ENCODE measurements at regions not wholly inside any gene's neighbourhood (a gene's known extent, or its start where the extent isn't known, plus 50 kb on each side); places are given as distances from the start of the nearest gene placed in this dataset.

DNA sequence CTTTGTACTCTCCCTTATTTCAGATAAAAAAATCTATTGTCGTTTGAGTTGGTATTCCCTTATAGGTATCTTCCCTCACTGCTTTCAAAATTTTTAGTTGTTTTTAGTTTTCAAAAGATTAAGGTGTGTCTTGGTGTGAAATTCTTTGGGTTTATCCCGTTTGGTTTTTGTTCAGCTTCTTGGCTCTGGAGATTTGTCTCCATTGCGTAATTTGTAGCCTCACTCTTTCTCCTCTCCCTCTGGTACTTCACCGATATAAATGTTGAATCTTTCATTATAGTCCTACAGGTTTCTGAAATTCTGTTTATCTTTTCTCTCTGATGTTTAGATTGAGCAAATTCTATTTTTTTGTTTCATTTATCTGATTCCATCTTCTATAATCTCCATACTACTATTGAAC lies 113.8 kb upstream of the HS6ST1 start:
- BruUV-seq (replicated peaks) = no TSS peak
- ChIA-PET CTCF (no interaction called here), POLR2A (ENCODE audit: low non-redundant PET) (no interaction called here)
- no peaks in the 10 kb centered on the region for H3K27me3 ChIP-seq (replicated peaks; ENCODE audit: insufficient read depth, low read depth, low read length, poor library complexity)
- H3K9me3 ChIP-seq (ENCODE audit: low read depth, low read length, poor library complexity, severe bottlenecking) = peaks cover 3% of the 10 kb centered on the region
- H3K4me1 ChIP-seq (ENCODE audit: insufficient read depth, low read length, poor library complexity, severe bottlenecking) = no peaks in the 10 kb centered on the region
- no peak overlapping the region for H3K4me3 ChIP-seq (ENCODE audit: low read depth, low read length, poor library complexity, severe bottlenecking)
- intact Hi-C loops (cut with micrococcal nuclease; ENCODE audit: unreplicated experiment) = no loop called here
- H3K27ac ChIP-seq (ENCODE audit: low read depth, low read length, poor library complexity, severe bottlenecking) = no peak overlapping the region
- no peak for TF ChIP-seq EZH2 (IDR thresholded peaks at IDR 0.05; ENCODE audit: borderline replicate concordance, low read depth, low read length, poor library complexity, severe bottlenecking)
- TF ChIP-seq, protein P1, sequence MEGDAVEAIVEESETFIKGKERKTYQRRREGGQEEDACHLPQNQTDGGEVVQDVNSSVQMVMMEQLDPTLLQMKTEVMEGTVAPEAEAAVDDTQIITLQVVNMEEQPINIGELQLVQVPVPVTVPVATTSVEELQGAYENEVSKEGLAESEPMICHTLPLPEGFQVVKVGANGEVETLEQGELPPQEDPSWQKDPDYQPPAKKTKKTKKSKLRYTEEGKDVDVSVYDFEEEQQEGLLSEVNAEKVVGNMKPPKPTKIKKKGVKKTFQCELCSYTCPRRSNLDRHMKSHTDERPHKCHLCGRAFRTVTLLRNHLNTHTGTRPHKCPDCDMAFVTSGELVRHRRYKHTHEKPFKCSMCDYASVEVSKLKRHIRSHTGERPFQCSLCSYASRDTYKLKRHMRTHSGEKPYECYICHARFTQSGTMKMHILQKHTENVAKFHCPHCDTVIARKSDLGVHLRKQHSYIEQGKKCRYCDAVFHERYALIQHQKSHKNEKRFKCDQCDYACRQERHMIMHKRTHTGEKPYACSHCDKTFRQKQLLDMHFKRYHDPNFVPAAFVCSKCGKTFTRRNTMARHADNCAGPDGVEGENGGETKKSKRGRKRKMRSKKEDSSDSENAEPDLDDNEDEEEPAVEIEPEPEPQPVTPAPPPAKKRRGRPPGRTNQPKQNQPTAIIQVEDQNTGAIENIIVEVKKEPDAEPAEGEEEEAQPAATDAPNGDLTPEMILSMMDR (conservative IDR thresholded peaks at IDR 0.05; ENCODE audit: low read depth, low read length) = no peak
- H3K36me3 ChIP-seq (ENCODE audit: insufficient read depth, low read length, poor library complexity, severe bottlenecking) = no peaks in the 10 kb centered on the region
- DNase-seq (ENCODE audit: low spot score) = no peak

DNA sequence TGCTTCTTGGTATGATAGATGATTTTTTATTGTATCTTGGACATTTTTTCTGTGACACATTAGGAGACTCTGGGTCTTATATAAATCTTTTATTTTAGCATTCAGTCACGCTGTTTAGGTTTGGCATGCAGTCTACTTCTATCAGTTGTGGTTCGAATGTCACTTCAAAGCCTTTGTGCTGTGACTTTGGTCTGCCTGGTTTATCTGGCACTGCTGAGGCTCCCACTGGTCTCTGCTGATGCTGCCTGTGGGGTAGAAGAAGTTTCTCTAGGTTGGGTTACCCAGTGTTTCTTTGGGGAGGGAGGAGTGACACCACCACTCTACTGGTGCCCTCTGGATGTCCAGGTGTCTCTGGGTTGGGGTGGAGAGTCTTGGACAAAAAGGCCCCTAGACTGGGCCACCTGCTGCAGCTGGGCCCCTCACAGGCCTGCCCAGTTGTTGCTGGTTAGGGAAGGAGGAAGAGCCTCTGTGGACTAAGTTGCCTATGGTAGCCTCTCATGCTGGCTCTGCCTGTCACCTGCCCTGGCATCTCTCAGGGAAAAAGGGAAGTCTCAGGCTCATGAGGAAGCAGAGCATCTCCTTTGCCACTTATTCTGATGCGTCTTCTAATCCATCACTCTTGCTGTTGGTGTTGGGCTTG lies 115.4 kb upstream of the HS6ST1 start:
- peaks cover 3% of the 10 kb centered on the region for H3K9me3 ChIP-seq (ENCODE audit: low read depth, low read length, poor library complexity, severe bottlenecking)
- H3K4me1 ChIP-seq (ENCODE audit: insufficient read depth, low read length, poor library complexity, severe bottlenecking) = no peaks in the 10 kb centered on the region
- TF ChIP-seq, protein P1 (conservative IDR thresholded peaks at IDR 0.05; ENCODE audit: low read depth, low read length) = no peak
- no peak for TF ChIP-seq EZH2 (IDR thresholded peaks at IDR 0.05; ENCODE audit: borderline replicate concordance, low read depth, low read length, poor library complexity, severe bottlenecking)
- BruUV-seq (replicated peaks) = no TSS peak
- intact Hi-C loops (cut with micrococcal nuclease; ENCODE audit: unreplicated experiment) = no loop called here
- ChIA-PET POLR2A (ENCODE audit: low non-redundant PET) (no interaction called here), CTCF (no interaction called here)
- no peak for DNase-seq (ENCODE audit: low spot score)
- H3K36me3 ChIP-seq (ENCODE audit: insufficient read depth, low read length, poor library complexity, severe bottlenecking) = no peaks in the 10 kb centered on the region
- no peak overlapping the region for H3K4me3 ChIP-seq (ENCODE audit: low read depth, low read length, poor library complexity, severe bottlenecking)
- no peak overlapping the region for H3K27ac ChIP-seq (ENCODE audit: low read depth, low read length, poor library complexity, severe bottlenecking)
- no peaks in the 10 kb centered on the region for H3K27me3 ChIP-seq (replicated peaks; ENCODE audit: insufficient read depth, low read depth, low read length, poor library complexity)

DNA sequence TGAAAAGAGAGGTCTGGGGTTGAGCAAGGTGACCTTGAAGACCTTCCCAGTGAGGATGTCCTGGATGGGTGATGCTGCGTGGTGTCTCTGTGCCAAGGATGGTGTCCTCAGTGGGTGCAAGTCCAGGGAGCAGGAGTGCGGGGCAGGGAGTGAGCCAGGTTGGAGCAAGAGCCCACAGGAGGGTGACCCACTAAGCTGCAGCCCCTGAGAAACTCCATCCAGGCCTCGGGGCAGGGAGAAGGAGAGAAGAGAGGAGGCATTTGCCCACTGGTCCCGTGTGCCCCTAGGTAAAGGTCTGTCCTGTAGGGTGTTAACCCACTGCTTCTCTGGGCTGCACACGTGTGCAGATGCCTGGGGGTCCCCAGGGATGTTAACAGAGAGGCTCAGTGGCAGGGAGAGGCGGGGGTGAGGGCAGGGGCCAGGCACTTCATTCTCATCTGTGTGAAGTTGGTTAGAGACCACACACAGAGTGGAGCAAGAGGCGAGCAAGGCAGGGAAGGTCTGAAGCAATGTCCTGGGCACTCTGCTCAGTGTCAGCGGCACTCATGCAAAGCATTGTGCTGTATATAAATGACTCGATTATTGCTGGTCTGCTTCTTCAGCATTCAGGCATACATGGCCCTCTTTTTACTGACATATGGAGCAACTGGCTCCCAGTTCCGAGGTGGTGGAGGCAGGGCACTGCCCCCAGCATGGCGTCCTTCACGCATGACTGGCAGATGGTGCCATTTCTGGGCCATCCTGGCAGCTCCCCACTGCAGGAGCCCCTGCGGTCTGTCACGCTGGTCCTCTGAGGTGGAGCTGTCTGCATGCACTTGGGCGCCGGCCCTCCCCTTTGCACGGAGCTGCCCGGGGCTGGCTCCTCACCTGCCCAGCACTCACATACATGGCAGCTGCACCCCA lies 117.2 kb upstream of the HS6ST1 start:
- H3K4me1 ChIP-seq (ENCODE audit: insufficient read depth, low read length, poor library complexity, severe bottlenecking) = no peaks in the 10 kb centered on the region
- ChIA-PET POLR2A (ENCODE audit: low non-redundant PET) (no interaction called here), CTCF (no interaction called here)
- H3K27ac ChIP-seq (ENCODE audit: low read depth, low read length, poor library complexity, severe bottlenecking) = no peak overlapping the region
- intact Hi-C loops (cut with micrococcal nuclease; ENCODE audit: unreplicated experiment) = no loop called here
- no peaks in the 10 kb centered on the region for H3K9me3 ChIP-seq (ENCODE audit: low read depth, low read length, poor library complexity, severe bottlenecking)
- no peak overlapping the region for H3K4me3 ChIP-seq (ENCODE audit: low read depth, low read length, poor library complexity, severe bottlenecking)
- DNase-seq (ENCODE audit: low spot score) = no peak
- TF ChIP-seq, protein P1 (conservative IDR thresholded peaks at IDR 0.05; ENCODE audit: low read depth, low read length) = no peak
- TF ChIP-seq EZH2 (IDR thresholded peaks at IDR 0.05; ENCODE audit: borderline replicate concordance, low read depth, low read length, poor library complexity, severe bottlenecking) = no peak
- H3K27me3 ChIP-seq (replicated peaks; ENCODE audit: insufficient read depth, low read depth, low read length, poor library complexity) = no peaks in the 10 kb centered on the region
- H3K36me3 ChIP-seq (ENCODE audit: insufficient read depth, low read length, poor library complexity, severe bottlenecking) = no peaks in the 10 kb centered on the region
- BruUV-seq (replicated peaks) = no TSS peak

All from A673 (cell line).